WTC11 (cell line): ENCODE measurements at regions not wholly inside any gene's neighbourhood (a gene's known extent, or its start where the extent isn't known, plus 50 kb on each side); places are given as distances from the start of the nearest gene placed in this dataset.

Source experiments
- ATAC-seq: fragments of 200-7000 bp; cut with Tn5 transposase; 2 replicates; pipeline ENCODE4 v1.10.0; 2021; ENCODE audit warnings: mild to moderate bottlenecking, moderate library complexity
- CTCF ChIA-PET: fragments of 300-600 bp; sonication (Branson Sonifier 250); formaldehyde crosslinking; loops from one replicate; lab custom pipeline; 2021; ENCODE audit warnings: antibody characterized with exemption; lab: Charles Lee
- POLR2A ChIA-PET: fragments of 350-600 bp; sonication (Branson Sonifier 250); formaldehyde crosslinking; loops from one replicate; lab custom pipeline; 2021; ENCODE audit warnings: antibody characterized with exemption; lab: Charles Lee
- DNase-seq: peaks from one replicate; pipeline ENCODE4 v3.0.0; 2021; ENCODE audit warnings: low spot score
- H3K27ac Mint-ChIP-seq: 2 replicates; pipeline ENCODE4 v1.8.0; 2021; ENCODE audit warnings: mixed read lengths
- H3K27me3 Mint-ChIP-seq: 2 replicates; pipeline ENCODE4 v1.8.0; 2021; ENCODE audit warnings: low read depth, mild to moderate bottlenecking, moderate library complexity, mixed read lengths
- H3K36me3 Mint-ChIP-seq: 2 replicates; pipeline ENCODE4 v1.8.0; 2021; ENCODE audit warnings: mixed read lengths
- H3K4me1 Mint-ChIP-seq: 2 replicates; pipeline ENCODE4 v1.8.0; 2022; ENCODE audit warnings: mixed read lengths
- H3K4me3 Mint-ChIP-seq: 2 replicates; pipeline ENCODE4 v1.8.0; 2021; ENCODE audit warnings: mild to moderate bottlenecking, moderate library complexity, mixed read lengths
- H3K9me3 Mint-ChIP-seq: 2 replicates; pipeline ENCODE4 v1.8.0; 2021; ENCODE audit warnings: mixed read lengths
- AR ChIP-seq: fragments of 250-450 bp; sonication (Bioruptor Pico); IDR thresholded peaks from 2 replicates; pipeline ENCODE4 v1.9.0; 2021; ENCODE audit warnings: mild to moderate bottlenecking
- ATF1 ChIP-seq: sonication (generic); formaldehyde crosslinking; IDR thresholded peaks from 2 replicates; pipeline ENCODE4 v1.8.1; 2023; ENCODE audit warnings: mild to moderate bottlenecking, moderate library complexity, missing genetic modification reagents
- E2F5 ChIP-seq: sonication (generic); formaldehyde crosslinking; IDR thresholded peaks from 2 replicates; pipeline ENCODE4 v1.8.1; 2022; ENCODE audit warnings: mild to moderate bottlenecking, moderate library complexity, missing genetic modification reagents
- ETV6 ChIP-seq: sonication (generic); formaldehyde crosslinking; IDR thresholded peaks from 2 replicates; pipeline ENCODE4 v1.8.1; 2022; ENCODE audit warnings: mild to moderate bottlenecking, missing genetic modification reagents
- FOXP4 ChIP-seq: sonication (generic); formaldehyde crosslinking; IDR thresholded peaks from 2 replicates; pipeline ENCODE4 v1.8.0; 2022; ENCODE audit warnings: mild to moderate bottlenecking, missing genetic modification reagents
- GABPB1 ChIP-seq: sonication (generic); formaldehyde crosslinking; IDR thresholded peaks from 2 replicates; pipeline ENCODE4 v1.8.1; 2023; ENCODE audit warnings: mild to moderate bottlenecking, missing genetic modification reagents
- JUN ChIP-seq: sonication (generic); formaldehyde crosslinking; IDR thresholded peaks from 2 replicates; pipeline ENCODE4 v1.8.0; 2023; ENCODE audit warnings: mild to moderate bottlenecking, missing genetic modification reagents
- MYBL2 ChIP-seq: sonication (generic); formaldehyde crosslinking; IDR thresholded peaks from 2 replicates; pipeline ENCODE4 v1.8.1; 2023; ENCODE audit warnings: mild to moderate bottlenecking, moderate library complexity, missing genetic modification reagents
- OVOL2 ChIP-seq: fragments of 250-450 bp; sonication (Bioruptor Pico); IDR thresholded peaks from 2 replicates; pipeline ENCODE4 v1.9.0; 2021; ENCODE audit warnings: mild to moderate bottlenecking, borderline replicate concordance
- PRRX2 ChIP-seq: fragments of 250-450 bp; sonication (Bioruptor Pico); IDR thresholded peaks from 2 replicates; pipeline ENCODE4 v1.8.0; 2021; ENCODE audit warnings: mild to moderate bottlenecking
- SOX15 ChIP-seq: fragments of 250-450 bp; sonication (Bioruptor Pico); IDR thresholded peaks from 2 replicates; pipeline ENCODE4 v1.9.0; 2021; ENCODE audit warnings: mild to moderate bottlenecking
- SP1 ChIP-seq: sonication (generic); formaldehyde crosslinking; conservative IDR thresholded peaks from 2 replicates; pipeline ENCODE4 v1.8.1; 2022; ENCODE audit warnings: missing genetic modification reagents
- TEAD1 ChIP-seq: sonication (generic); formaldehyde crosslinking; IDR thresholded peaks from 2 replicates; pipeline ENCODE4 v1.8.0; 2022; ENCODE audit warnings: mild to moderate bottlenecking, missing genetic modification reagents
- ZMAT4 ChIP-seq: fragments of 250-450 bp; sonication (Bioruptor Pico); IDR thresholded peaks from 2 replicates; pipeline ENCODE4 v1.9.0; 2021; ENCODE audit warnings: mild to moderate bottlenecking
- ZNF121 ChIP-seq: sonication (generic); formaldehyde crosslinking; IDR thresholded peaks from 2 replicates; pipeline ENCODE4 v1.8.0; 2023; ENCODE audit warnings: missing genetic modification reagents
- ZNF281 ChIP-seq: sonication (generic); formaldehyde crosslinking; IDR thresholded peaks from 2 replicates; pipeline ENCODE4 v1.8.0; 2023; ENCODE audit warnings: mild to moderate bottlenecking, missing genetic modification reagents
- ZNF317 ChIP-seq: sonication (generic); formaldehyde crosslinking; IDR thresholded peaks from 2 replicates; pipeline ENCODE4 v1.8.1; 2023; ENCODE audit warnings: low read depth, mild to moderate bottlenecking, moderate library complexity, missing genetic modification reagents, borderline replicate concordance
- ZNF416 ChIP-seq: fragments of 250-450 bp; sonication (Bioruptor Pico); IDR thresholded peaks from 2 replicates; pipeline ENCODE4 v1.9.0; 2021; ENCODE audit warnings: mild to moderate bottlenecking, inconsistent platforms

- TF ChIP-seq ZMAT4 (CRISPR knock-in tag) (no peak), AR (CRISPR knock-in tag) (no peak), ATF1 (CRISPR knock-in tag) (no peak), ZNF121 (CRISPR knock-in tag) (no peak), SOX15 (CRISPR knock-in tag) (no peak)
- TF ChIP-seq, all 79 proteins: peak for 0
- Mint-ChIP-seq H3K36me3 (no peaks in the 10 kb centered on the region), H3K27me3 (no peaks in the 10 kb centered on the region), H3K4me3 (no peak overlapping the region), H3K9me3 (no peaks in the 10 kb centered on the region), H3K27ac (no peak overlapping the region), H3K4me1 (peaks cover 8% of the 10 kb centered on the region; the same call in 1 of the 2 replicates)
- ATAC-seq (0 out of 2 replicates have a peak, but pooled peaks have one; percentile 20), DNase-seq (no peak)
- ChIA-PET CTCF (no interaction called here), POLR2A (no interaction called here)
Measured at GRCh38 chr16:22736791-22737190, 77.2 kb upstream of the HS3ST2 start.

- H3K27me3 Mint-ChIP-seq: no peaks in the 10 kb centered on the region
- no peaks in the 10 kb centered on the region for H3K36me3 Mint-ChIP-seq
- DNase-seq: no peak
- H3K4me3 Mint-ChIP-seq: no peak overlapping the region
- TF ChIP-seq MYBL2 (CRISPR knock-in tag) (no peak), TEAD1 (CRISPR knock-in tag) (no peak), ZNF416 (CRISPR knock-in tag) (no peak)
- ATAC-seq: no peak
- H3K27ac Mint-ChIP-seq: no peak overlapping the region
- ChIA-PET CTCF (no interaction called here), POLR2A (no interaction called here)
- H3K4me1 Mint-ChIP-seq: peaks cover 5% of the 10 kb centered on the region
- H3K9me3 Mint-ChIP-seq: peaks cover 4% of the 10 kb centered on the region
Measured at GRCh38 chr16:22739077-22739476, 74.9 kb upstream of the HS3ST2 start.

- Mint-ChIP-seq H3K27ac (no peak overlapping the region), H3K27me3 (no peaks in the 10 kb centered on the region; the same call in 1 of the 2 replicates)
Measured at GRCh38 chr16:22743401-22743800, 70.6 kb upstream of the HS3ST2 start.

GRCh38 chr16:22751104-22751667, 62.8 kb upstream of the HS3ST2 start:
- Mint-ChIP-seq H3K4me1 (no peaks in the 10 kb centered on the region), H3K4me3 (no peak overlapping the region), H3K27ac (no peak overlapping the region), H3K9me3 (peaks cover 34% of the 10 kb centered on the region), H3K27me3 (no peaks in the 10 kb centered on the region; the same call in 1 of the 2 replicates), H3K36me3 (no peaks in the 10 kb centered on the region)
- ChIA-PET CTCF (interaction anchor here (1.4 kb wide), 1 partner anchor 62 kb away, joined by 3 read pairs; no protein-coding TSS in a partner anchor), POLR2A (no interaction called here)
- no peak for DNase-seq
- ATAC-seq: peak; percentile 47
- TF ChIP-seq E2F5 (CRISPR knock-in tag) (no peak), SP1 (no peak), PRRX2 (CRISPR knock-in tag) (no peak), JUN (CRISPR knock-in tag) (no peak), GABPB1 (CRISPR knock-in tag) (no peak), ZNF317 (CRISPR knock-in tag) (no peak), OVOL2 (CRISPR knock-in tag) (no peak), FOXP4 (CRISPR knock-in tag) (no peak), ETV6 (no peak)

More at GRCh38 chr16:22743401-22743800, 70.6 kb upstream of the HS3ST2 start:
- no peak overlapping the region for H3K4me3 Mint-ChIP-seq
- no peaks in the 10 kb centered on the region for H3K36me3 Mint-ChIP-seq
- CTCF ChIA-PET: no interaction called here
- DNase-seq (no peak), ATAC-seq (no peak)
- peaks cover 15% of the 10 kb centered on the region for H3K9me3 Mint-ChIP-seq
- TF ChIP-seq ZNF281 (CRISPR knock-in tag): no peak
- peaks cover 5% of the 10 kb centered on the region for H3K4me1 Mint-ChIP-seq
- POLR2A ChIA-PET: no interaction called here
